H1 (cell line): ENCODE measurements at regions not wholly inside any gene's neighbourhood (a gene's known extent, or its start where the extent isn't known, plus 50 kb on each side); places are given as distances from the start of the nearest gene placed in this dataset.

ENCODE experiments used
- CTCF ChIA-PET: fragments of 300-600 bp; sonication (Branson Sonifier 250); formaldehyde crosslinking; loops from one replicate; lab custom pipeline; 2021; ENCODE audit not compliant: partially characterized antibody; lab: Charles Lee
- POLR2A ChIA-PET: fragments of 300-600 bp; sonication (Branson Sonifier 250); formaldehyde crosslinking; loops from one replicate; lab custom pipeline; 2021; ENCODE audit warnings: inconsistent platforms; ENCODE audit not compliant: partially characterized antibody; lab: Charles Lee
- DNase-seq, 2 experiments: peaks; one replicate each; pipeline versions ENCODE4 v3.0.0 to v3.0.0-alpha.2; 2010 to 2022; ENCODE audit warnings: low spot score in 2 of 2, low read depth in 1 of 2, mixed read lengths in 1 of 2
- FAIRE-seq: peaks from 2 replicates; lab custom pipeline; 2011; peaks lifted over from hg19 to GRCh38; lab: Jason Lieb, UNC
- H2AFZ ChIP-seq: 2 replicates; pipeline ENCODE4 v1.8.1; 2012; ENCODE audit warnings: low read length, inconsistent platforms
- H2AK5ac ChIP-seq: 2 replicates; pipeline ENCODE4 v1.6.1; 2013; ENCODE audit warnings: low read depth, low read length
- H2BK120ac ChIP-seq: replicated peaks from 2 replicates; pipeline ENCODE3; 2013; ENCODE audit warnings: low read depth, low read length, inconsistent platforms
- H2BK12ac ChIP-seq: 2 replicates; pipeline ENCODE4 v1.6.1; 2013; ENCODE audit warnings: low read depth, low read length
- H2BK15ac ChIP-seq: 2 replicates; pipeline ENCODE4 v1.6.1; 2013; ENCODE audit warnings: low read length
- H2BK20ac ChIP-seq: 2 replicates; pipeline ENCODE4 v1.6.1; 2013; ENCODE audit warnings: low read length
- H2BK5ac ChIP-seq: 2 replicates; pipeline ENCODE4 v1.6.1; 2013; ENCODE audit warnings: low read depth, low read length
- H3K14ac ChIP-seq: 2 replicates; pipeline ENCODE4 v1.6.1; 2013; ENCODE audit warnings: inconsistent platforms; ENCODE audit not compliant: insufficient read length
- H3K18ac ChIP-seq: 2 replicates; pipeline ENCODE4 v1.6.1; 2013; ENCODE audit warnings: low read length; ENCODE audit errors: extremely low read depth
- H3K23ac ChIP-seq: 2 replicates; pipeline ENCODE4 v1.6.1; 2013; ENCODE audit warnings: inconsistent platforms; ENCODE audit not compliant: insufficient read length
- H3K23me2 ChIP-seq: 2 replicates; pipeline ENCODE4 v1.6.1; 2013; ENCODE audit warnings: low read depth, low read length
- H3K27ac ChIP-seq: 2 replicates; pipeline ENCODE4 v1.6.1; 2011; ENCODE audit warnings: low read depth, low read length, inconsistent platforms
- H3K27me3 ChIP-seq, 4 experiments: replicated peaks in 1 of 4; 1 replicate in 1 of 4; 2 replicates in 3 of 4; pipeline versions ENCODE4 v1.6.1 to v1.8.1; 2011 to 2013; ENCODE audit warnings: low read length in 3 of 4, mild to moderate bottlenecking in 3 of 4, inconsistent platforms in 2 of 4, mixed read lengths in 2 of 4, moderate library complexity in 1 of 4; ENCODE audit not compliant: control insufficient read depth in 3 of 4, insufficient read depth in 3 of 4; ENCODE audit errors: extremely low read depth in 1 of 4
- H3K36me3 ChIP-seq, 4 experiments: 2 replicates each; pipeline versions ENCODE4 v1.6.1 to v1.8.1; 2011 to 2013; ENCODE audit warnings: mild to moderate bottlenecking in 4 of 4, low read length in 3 of 4, moderate library complexity in 2 of 4, control low read depth in 1 of 4, inconsistent platforms in 1 of 4; ENCODE audit not compliant: insufficient read depth in 4 of 4, control insufficient read depth in 2 of 4
- H3K4ac ChIP-seq: replicated peaks from 2 replicates; pipeline ENCODE3; 2013; ENCODE audit warnings: low read length, low read depth, mixed read lengths, inconsistent platforms; ENCODE audit not compliant: insufficient read length
- H3K4me1 ChIP-seq, 4 experiments: replicated peaks in 1 of 4; 1 replicate in 1 of 4; 2 replicates in 3 of 4; pipeline versions ENCODE4 v1.6.1 to v1.8.1; 2011 to 2013; ENCODE audit warnings: low read length in 3 of 4, inconsistent platforms in 2 of 4, mixed read lengths in 1 of 4; ENCODE audit not compliant: insufficient read depth in 4 of 4, control insufficient read depth in 3 of 4
- H3K4me2 ChIP-seq, 2 experiments: 2 replicates each; pipeline versions ENCODE4 v1.6.1 to v1.8.1; 2011 to 2013; ENCODE audit warnings: low read depth in 2 of 2, low read length in 2 of 2, control low read depth in 1 of 2, inconsistent platforms in 1 of 2, mild to moderate bottlenecking in 1 of 2; ENCODE audit not compliant: insufficient read depth in 1 of 2
- H3K4me3 ChIP-seq, 4 experiments: fragments of 200-600, 300-600 bp in 1 of 4; sonication (generic), shearing (Covaris generic), sonication (Bioruptor Twin) in 1 of 4; 2 replicates each; pipeline versions ENCODE4 v1.5.1 to v1.8.1; 2011 to 2016; ENCODE audit warnings: low read length in 4 of 4, low read depth in 3 of 4, control low read depth in 2 of 4, inconsistent platforms in 2 of 4, mild to moderate bottlenecking in 2 of 4, mixed read lengths in 1 of 4, moderate library complexity in 1 of 4; ENCODE audit not compliant: insufficient read depth in 2 of 4; ENCODE audit errors: extremely low read depth in 1 of 4
- H3K56ac ChIP-seq: replicated peaks from 2 replicates; pipeline ENCODE3; 2013; ENCODE audit warnings: low read depth, mild to moderate bottlenecking, mixed read lengths, low read length, inconsistent platforms; ENCODE audit not compliant: insufficient read length
- H3K79me1 ChIP-seq: 2 replicates; pipeline ENCODE4 v1.6.1; 2013; ENCODE audit warnings: low read depth, low read length, control low read depth
- H3K79me2 ChIP-seq, 2 experiments: 2 replicates each; pipeline versions ENCODE4 v1.6.1 to v1.8.1; 2012 to 2013; ENCODE audit warnings: low read length in 2 of 2, mild to moderate bottlenecking in 2 of 2, inconsistent platforms in 1 of 2; ENCODE audit not compliant: insufficient read depth in 2 of 2, control insufficient read depth in 1 of 2
- H3K9ac ChIP-seq, 4 experiments: replicated peaks in 1 of 4; 1 replicate in 1 of 4; 2 replicates in 3 of 4; pipeline versions ENCODE4 v1.6.1 to v1.8.1; 2011 to 2013; ENCODE audit warnings: low read depth in 3 of 4, low read length in 3 of 4, control low read depth in 2 of 4, mild to moderate bottlenecking in 2 of 4, moderate library complexity in 2 of 4, inconsistent platforms in 1 of 4; ENCODE audit errors: extremely low read depth in 1 of 4
- H3K9me3 ChIP-seq, 2 experiments: 2 replicates each; pipeline versions ENCODE4 v1.6.1 to v1.8.1; 2012 to 2013; ENCODE audit warnings: mild to moderate bottlenecking in 2 of 2, moderate library complexity in 2 of 2, control low read depth in 1 of 2, inconsistent platforms in 1 of 2, low read depth in 1 of 2, low read length in 1 of 2, mixed read lengths in 1 of 2; ENCODE audit not compliant: insufficient read depth in 2 of 2
- H4K20me1 ChIP-seq, 2 experiments: replicated peaks in 1 of 2; 2 replicates each; pipeline versions ENCODE3 to v1.8.1; 2011 to 2013; ENCODE audit warnings: inconsistent platforms in 2 of 2, low read length in 2 of 2, mild to moderate bottlenecking in 1 of 2; ENCODE audit not compliant: insufficient read depth in 2 of 2, control insufficient read depth in 1 of 2
- H4K5ac ChIP-seq: 2 replicates; pipeline ENCODE4 v1.6.1; 2013; ENCODE audit warnings: low read length, low read depth, mixed read lengths, inconsistent platforms; ENCODE audit not compliant: insufficient read length
- H4K8ac ChIP-seq: 2 replicates; pipeline ENCODE4 v1.8.0; 2013; ENCODE audit warnings: mild to moderate bottlenecking, moderate library complexity, low read length, inconsistent platforms; ENCODE audit not compliant: insufficient read depth; ENCODE audit errors: extremely low read depth
- H4K91ac ChIP-seq: replicated peaks from 2 replicates; pipeline ENCODE3; 2013; ENCODE audit warnings: low read length, mixed read lengths, inconsistent platforms; ENCODE audit not compliant: insufficient read length
- ATF2 ChIP-seq: IDR thresholded peaks from 2 replicates; pipeline ENCODE4 v1.6.1; 2012; ENCODE audit warnings: low read length, inconsistent platforms
- ATF3 ChIP-seq: IDR thresholded peaks from 2 replicates; pipeline ENCODE4 v1.6.1; 2011; ENCODE audit warnings: low read depth, mild to moderate bottlenecking, low read length; ENCODE audit not compliant: insufficient read depth
- BACH1 ChIP-seq: IDR thresholded peaks from 2 replicates; pipeline ENCODE4 v1.6.1; 2012; ENCODE audit warnings: low read length, improper control_type of control experiment
- CBX8 ChIP-seq: fragments of 300-800, 300-1000 bp; sonication (generic); IDR thresholded peaks from 2 replicates; pipeline ENCODE4 v1.7.1; 2016; ENCODE audit warnings: low read depth, low read length, borderline replicate concordance
- JUN ChIP-seq: IDR thresholded peaks from 2 replicates; pipeline ENCODE4 v1.6.1; 2011; ENCODE audit warnings: low read depth, mild to moderate bottlenecking, improper control_type of control experiment, low read length
- KDM4A ChIP-seq: IDR thresholded peaks from one replicate; pipeline ENCODE4 v1.7.1; 2012; ENCODE audit warnings: low read depth, mild to moderate bottlenecking, moderate library complexity, low read length, inconsistent platforms; ENCODE audit not compliant: severe bottlenecking
- POU5F1 ChIP-seq: IDR thresholded peaks from 2 replicates; pipeline ENCODE4 v1.6.1; 2011; ENCODE audit warnings: low read depth, mild to moderate bottlenecking, low read length, moderate library complexity
- SP1 ChIP-seq: IDR thresholded peaks from 2 replicates; pipeline ENCODE4 v1.6.1; 2011; ENCODE audit warnings: low read depth, low read length
- SRF ChIP-seq: IDR thresholded peaks from 2 replicates; pipeline ENCODE4 v1.6.1; 2011; ENCODE audit warnings: mild to moderate bottlenecking, low read depth, low read length, moderate library complexity
- SUZ12 ChIP-seq: fragments of 200-600 bp; sonication (generic); IDR thresholded peaks from 2 replicates; pipeline ENCODE4 v1.6.1; 2012; ENCODE audit warnings: mild to moderate bottlenecking, inconsistent platforms, low read length, moderate library complexity, mixed read lengths
- TAF1 ChIP-seq: IDR thresholded peaks from 2 replicates; pipeline ENCODE4 v1.6.1; 2011; ENCODE audit warnings: mild to moderate bottlenecking, low read depth, low read length
- USF2 ChIP-seq: IDR thresholded peaks from 2 replicates; pipeline ENCODE4 v1.6.1; 2011; ENCODE audit warnings: low read length, improper control_type of control experiment
- WGBS, 2 experiments: shearing (Covaris generic) in 1 of 2; methylation state at CpG; one replicate each; pipeline versions ENCODE4 v1.1.6 to v1.1.7; 2013 to 2015; ENCODE audit warnings: low lambda C conversion rate in 2 of 2, mixed read lengths in 2 of 2, inconsistent platforms in 1 of 2, low coverage in 1 of 2, missing lambda C conversion rate in 1 of 2; ENCODE audit not compliant: insufficient replicate concordance in 2 of 2, insufficient coverage in 1 of 2, insufficient read length in 1 of 2; ENCODE audit errors: extremely low coverage in 1 of 2, missing lambda C conversion rate in 1 of 2; 5-methylcytosine and 5-hydroxymethylcytosine counted together

GRCh38 chr16:17983114-17983513, 353.4 kb downstream of the NPIPA8 start:
- Histone ChIP-seq H4K91ac (no peak overlapping the region), H3K9ac (no peak overlapping the region), H3K23me2 (no peaks in the 10 kb centered on the region; the same call in 1 of the 2 replicates), H3K27me3 (no peaks in the 10 kb centered on the region), H4K5ac (no peak overlapping the region), H2BK15ac (no peak overlapping the region), H2BK120ac (no peak overlapping the region), H2AFZ (no peak overlapping the region), H3K4me2 (no peak overlapping the region), H3K23ac (no peak overlapping the region), H4K20me1 (no peaks in the 10 kb centered on the region), H3K4me3 (no peak overlapping the region), H3K79me1 (no peaks in the 10 kb centered on the region), H3K56ac (no peak overlapping the region), H3K14ac (no peak overlapping the region), H3K9me3 (0 out of 4 replicates have a peak, but pooled peaks cover 0 to 3% of the 10 kb centered on the region in 2 experiments), H2AK5ac (no peak overlapping the region), H3K27ac (no peak overlapping the region), H3K79me2 (no peaks in the 10 kb centered on the region), H3K36me3 (no peaks in the 10 kb centered on the region), H2BK12ac (no peak overlapping the region), H3K4ac (no peak overlapping the region), H2BK20ac (no peak overlapping the region), H2BK5ac (no peak overlapping the region), H3K4me1 (no peaks in the 10 kb centered on the region), H4K8ac (no peak overlapping the region), H3K18ac (no peak overlapping the region)
- CTCF ChIA-PET = interaction anchor here (0.6 to 3.8 kb wide), 4 partner anchors 9 to 731 kb away, joined by 3 to 12 read pairs (median 4); no protein-coding TSS in a partner anchor
- no peak for DNase-seq
- no peak for FAIRE-seq
- 95% methylated on average over 2 of the region's 2 CpGs; no CpG with 5 or more reads in 1 of the 2 experiments for WGBS, 2 experiments
- POLR2A ChIA-PET = interaction anchor here (1.4 kb wide), 1 partner anchor 12 kb away, joined by 4 read pairs; no protein-coding TSS in a partner anchor
- TF ChIP-seq KDM4A = no peak
- no peak for TF ChIP-seq USF2
- no peak for TF ChIP-seq ATF3
- no peak for TF ChIP-seq ATF2
- TF ChIP-seq SP1 = no peak
- no peak for TF ChIP-seq TAF1
- TF ChIP-seq JUN = no peak
- no peak for TF ChIP-seq SUZ12
- no peak for TF ChIP-seq CBX8
- TF ChIP-seq SRF = no peak
- no peak for TF ChIP-seq BACH1
- no peak for TF ChIP-seq POU5F1
